ENCODE measurements at regions not wholly inside any gene's neighbourhood (a gene's known extent, or its start where the extent isn't known, plus 50 kb on each side); places are given as distances from the start of the nearest gene placed in this dataset.

GRCh38 chr20:4328541-4328940 lies 79.5 kb upstream of the ADRA1D start:
- no peaks in the 10 kb centered on the region for H3K36me3 ChIP-seq
- no peak overlapping the region for H3K27ac ChIP-seq
- no peaks in the 10 kb centered on the region for H3K9me3 ChIP-seq (ENCODE audit: low read depth)
- H3K4me3 ChIP-seq: no peak overlapping the region
- DNase-seq (ENCODE audit: low read depth in 1 of 2, low spot score in 1 of 2): no peak
- no peaks in the 10 kb centered on the region for H3K4me1 ChIP-seq (ENCODE audit: low read depth)
- H3K27me3 ChIP-seq: no peaks in the 10 kb centered on the region
- TF ChIP-seq CTCF (IDR thresholded peaks at IDR 0.05; ENCODE audit: low read depth, low read length): no peak

GRCh38 chr20:4327956-4328355 lies 78.9 kb upstream of the ADRA1D start:
- no peaks in the 10 kb centered on the region for H3K4me1 ChIP-seq (ENCODE audit: low read depth)
- H3K9me3 ChIP-seq (ENCODE audit: low read depth): no peaks in the 10 kb centered on the region
- H3K36me3 ChIP-seq: no peaks in the 10 kb centered on the region
- no peak overlapping the region for H3K27ac ChIP-seq
- no peak overlapping the region for H3K4me3 ChIP-seq
- no peaks in the 10 kb centered on the region for H3K27me3 ChIP-seq
- no peak for DNase-seq (ENCODE audit: low read depth in 1 of 2, low spot score in 1 of 2)
- no peak for TF ChIP-seq CTCF (IDR thresholded peaks at IDR 0.05; ENCODE audit: low read depth, low read length)

GRCh38 chr20:4326195-4327065 lies 77.3 kb upstream of the ADRA1D start:
- no peaks in the 10 kb centered on the region for H3K27me3 ChIP-seq
- no peaks in the 10 kb centered on the region for H3K36me3 ChIP-seq
- H3K4me1 ChIP-seq (ENCODE audit: low read depth): no peaks in the 10 kb centered on the region
- no peak overlapping the region for H3K4me3 ChIP-seq
- DNase-seq (ENCODE audit: low read depth in 1 of 2, low spot score in 1 of 2): no peak
- no peaks in the 10 kb centered on the region for H3K9me3 ChIP-seq (ENCODE audit: low read depth)
- no peak overlapping the region for H3K27ac ChIP-seq
- no peak for TF ChIP-seq CTCF (IDR thresholded peaks at IDR 0.05; ENCODE audit: low read depth, low read length)

- Histone ChIP-seq H3K27me3 (no peaks in the 10 kb centered on the region), H3K4me1 (ENCODE audit: low read depth) (no peaks in the 10 kb centered on the region), H3K36me3 (no peaks in the 10 kb centered on the region), H3K27ac (no peak overlapping the region), H3K9me3 (ENCODE audit: low read depth) (no peaks in the 10 kb centered on the region), H3K4me3 (no peak overlapping the region)
- no peak for TF ChIP-seq CTCF (IDR thresholded peaks at IDR 0.05; ENCODE audit: low read depth, low read length)
- no peak for DNase-seq (ENCODE audit: low read depth in 1 of 2, low spot score in 1 of 2)
Measured at GRCh38 chr20:4325548-4326187, 76.6 kb upstream of the ADRA1D start.

GRCh38 chr20:4324611-4325243 lies 75.6 kb upstream of the ADRA1D start:
- H3K27me3 ChIP-seq: no peaks in the 10 kb centered on the region
- TF ChIP-seq CTCF (IDR thresholded peaks at IDR 0.05; ENCODE audit: low read depth, low read length): no peak
- no peak overlapping the region for H3K27ac ChIP-seq
- no peaks in the 10 kb centered on the region for H3K9me3 ChIP-seq (ENCODE audit: low read depth)
- no peak overlapping the region for H3K4me3 ChIP-seq
- DNase-seq (ENCODE audit: low read depth in 1 of 2, low spot score in 1 of 2): no peak
- no peaks in the 10 kb centered on the region for H3K36me3 ChIP-seq
- H3K4me1 ChIP-seq (ENCODE audit: low read depth): no peaks in the 10 kb centered on the region
